ENCODE measurements at regions not wholly inside any gene's neighbourhood (a gene's known extent, or its start where the extent isn't known, plus 50 kb on each side); places are given as distances from the start of the nearest gene placed in this dataset.

DNA sequence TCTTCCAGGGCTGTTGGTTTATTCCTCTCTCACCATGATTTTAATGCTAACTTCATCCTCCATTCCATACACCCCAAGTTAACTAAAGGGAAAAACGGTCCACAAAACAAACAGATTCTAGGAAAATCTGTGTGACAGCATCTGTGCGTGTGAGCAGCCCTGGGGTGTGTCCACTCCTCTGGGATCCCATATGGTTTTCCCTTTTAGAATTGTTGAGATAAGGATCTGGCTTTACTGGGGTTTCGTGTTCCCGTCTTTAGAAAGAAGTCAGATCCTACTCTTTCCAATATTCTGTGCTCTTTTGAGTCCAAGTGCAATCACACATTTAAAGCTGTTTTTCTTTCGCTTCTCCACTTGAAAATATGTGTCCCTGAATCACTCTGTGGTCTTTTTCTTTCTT lies 257.1 kb downstream of the KLF6 start:
- TF ChIP-seq, protein P1, sequence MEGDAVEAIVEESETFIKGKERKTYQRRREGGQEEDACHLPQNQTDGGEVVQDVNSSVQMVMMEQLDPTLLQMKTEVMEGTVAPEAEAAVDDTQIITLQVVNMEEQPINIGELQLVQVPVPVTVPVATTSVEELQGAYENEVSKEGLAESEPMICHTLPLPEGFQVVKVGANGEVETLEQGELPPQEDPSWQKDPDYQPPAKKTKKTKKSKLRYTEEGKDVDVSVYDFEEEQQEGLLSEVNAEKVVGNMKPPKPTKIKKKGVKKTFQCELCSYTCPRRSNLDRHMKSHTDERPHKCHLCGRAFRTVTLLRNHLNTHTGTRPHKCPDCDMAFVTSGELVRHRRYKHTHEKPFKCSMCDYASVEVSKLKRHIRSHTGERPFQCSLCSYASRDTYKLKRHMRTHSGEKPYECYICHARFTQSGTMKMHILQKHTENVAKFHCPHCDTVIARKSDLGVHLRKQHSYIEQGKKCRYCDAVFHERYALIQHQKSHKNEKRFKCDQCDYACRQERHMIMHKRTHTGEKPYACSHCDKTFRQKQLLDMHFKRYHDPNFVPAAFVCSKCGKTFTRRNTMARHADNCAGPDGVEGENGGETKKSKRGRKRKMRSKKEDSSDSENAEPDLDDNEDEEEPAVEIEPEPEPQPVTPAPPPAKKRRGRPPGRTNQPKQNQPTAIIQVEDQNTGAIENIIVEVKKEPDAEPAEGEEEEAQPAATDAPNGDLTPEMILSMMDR (IDR thresholded peaks at IDR 0.05; ENCODE audit: unreplicated experiment) = no peak
- no peak for DNase-seq (ENCODE audit: low spot score)
- Mint-ChIP-seq H3K27me3 (ENCODE audit: unreplicated experiment) (peaks cover 2% of the 10 kb centered on the region), H3K4me1 (ENCODE audit: unreplicated experiment) (no peaks in the 10 kb centered on the region), H3K4me3 (ENCODE audit: unreplicated experiment) (no peak overlapping the region), H3K9me3 (ENCODE audit: unreplicated experiment) (no peaks in the 10 kb centered on the region), H3K36me3 (ENCODE audit: low read depth, unreplicated experiment) (no peaks in the 10 kb centered on the region), H3K27ac (ENCODE audit: unreplicated experiment) (no peak overlapping the region)

DNA sequence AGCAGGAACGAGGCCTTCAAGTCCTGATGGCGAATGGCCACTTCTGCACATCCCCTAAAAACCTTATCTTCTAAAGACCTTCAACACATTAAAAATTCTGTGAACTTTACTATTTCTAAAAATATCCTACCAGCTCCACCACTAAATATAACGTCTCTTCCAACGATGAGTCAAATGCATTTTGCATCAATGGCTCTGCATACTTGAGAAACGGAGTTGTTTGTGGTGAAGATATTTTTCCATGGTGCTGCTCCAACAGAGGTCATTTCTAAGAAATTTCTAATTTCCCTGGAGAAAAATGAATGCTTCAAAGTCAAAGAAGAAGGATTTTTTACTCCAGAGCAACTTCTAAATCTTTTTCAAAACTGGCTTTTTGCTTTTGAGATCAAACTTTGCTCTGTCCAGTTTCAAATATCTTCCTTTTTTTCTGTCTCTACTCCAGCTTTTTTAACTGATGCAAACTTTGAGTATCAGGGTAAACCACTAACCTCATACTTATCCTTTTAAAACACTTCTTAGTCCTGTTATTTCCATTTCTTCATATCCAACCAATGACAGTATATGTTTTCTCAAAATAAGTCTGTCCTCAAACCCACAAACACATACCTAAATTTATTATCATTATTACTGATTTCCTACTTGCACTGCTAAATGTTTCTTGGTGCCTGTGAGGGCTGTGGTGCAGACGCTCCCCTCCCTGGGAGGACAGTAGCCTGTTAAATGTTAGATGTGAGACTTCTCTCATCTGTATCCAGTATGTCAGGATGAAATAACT lies 258.1 kb downstream of the KLF6 start:
- no peak overlapping the region for H3K4me3 Mint-ChIP-seq (ENCODE audit: unreplicated experiment)
- no peaks in the 10 kb centered on the region for H3K36me3 Mint-ChIP-seq (ENCODE audit: low read depth, unreplicated experiment)
- H3K27me3 Mint-ChIP-seq (ENCODE audit: unreplicated experiment) = peaks cover 2% of the 10 kb centered on the region
- no peaks in the 10 kb centered on the region for H3K9me3 Mint-ChIP-seq (ENCODE audit: unreplicated experiment)
- no peak overlapping the region for H3K27ac Mint-ChIP-seq (ENCODE audit: unreplicated experiment)
- TF ChIP-seq, protein P1 (IDR thresholded peaks at IDR 0.05; ENCODE audit: unreplicated experiment) = no peak
- H3K4me1 Mint-ChIP-seq (ENCODE audit: unreplicated experiment) = no peaks in the 10 kb centered on the region
- DNase-seq (ENCODE audit: low spot score) = no peak

DNA sequence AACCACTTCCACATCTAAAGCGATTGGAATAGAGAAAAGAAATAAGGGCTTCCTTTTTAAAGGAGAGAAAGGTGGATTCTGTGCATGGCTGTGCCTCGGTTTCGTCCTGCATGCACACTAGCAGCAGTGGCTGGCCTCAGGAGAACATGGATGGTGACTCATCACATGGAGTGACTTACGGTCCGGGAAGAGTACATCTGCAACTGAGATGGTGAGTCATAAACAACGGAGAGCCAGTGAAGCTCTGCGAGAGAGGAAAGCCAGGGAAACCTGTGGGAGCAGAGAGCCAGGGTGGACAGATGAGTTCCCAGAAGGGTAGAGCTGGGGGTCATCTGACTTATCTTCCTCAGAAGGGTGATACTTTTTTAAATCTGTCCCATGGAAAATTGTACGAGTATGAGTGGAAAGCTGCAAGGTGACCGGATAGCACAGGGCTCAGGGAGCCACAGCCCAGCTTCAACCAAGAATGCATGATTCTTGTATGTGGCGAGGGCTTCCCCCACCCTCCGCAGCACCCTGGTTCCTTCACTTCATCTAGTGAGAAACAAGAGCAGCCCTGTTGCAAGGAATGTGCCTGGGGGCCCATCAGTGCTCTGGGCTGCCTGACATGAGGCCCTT lies 259.1 kb downstream of the KLF6 start:
- Mint-ChIP-seq H3K9me3 (ENCODE audit: unreplicated experiment) (no peaks in the 10 kb centered on the region), H3K36me3 (ENCODE audit: low read depth, unreplicated experiment) (no peaks in the 10 kb centered on the region)

DNA sequence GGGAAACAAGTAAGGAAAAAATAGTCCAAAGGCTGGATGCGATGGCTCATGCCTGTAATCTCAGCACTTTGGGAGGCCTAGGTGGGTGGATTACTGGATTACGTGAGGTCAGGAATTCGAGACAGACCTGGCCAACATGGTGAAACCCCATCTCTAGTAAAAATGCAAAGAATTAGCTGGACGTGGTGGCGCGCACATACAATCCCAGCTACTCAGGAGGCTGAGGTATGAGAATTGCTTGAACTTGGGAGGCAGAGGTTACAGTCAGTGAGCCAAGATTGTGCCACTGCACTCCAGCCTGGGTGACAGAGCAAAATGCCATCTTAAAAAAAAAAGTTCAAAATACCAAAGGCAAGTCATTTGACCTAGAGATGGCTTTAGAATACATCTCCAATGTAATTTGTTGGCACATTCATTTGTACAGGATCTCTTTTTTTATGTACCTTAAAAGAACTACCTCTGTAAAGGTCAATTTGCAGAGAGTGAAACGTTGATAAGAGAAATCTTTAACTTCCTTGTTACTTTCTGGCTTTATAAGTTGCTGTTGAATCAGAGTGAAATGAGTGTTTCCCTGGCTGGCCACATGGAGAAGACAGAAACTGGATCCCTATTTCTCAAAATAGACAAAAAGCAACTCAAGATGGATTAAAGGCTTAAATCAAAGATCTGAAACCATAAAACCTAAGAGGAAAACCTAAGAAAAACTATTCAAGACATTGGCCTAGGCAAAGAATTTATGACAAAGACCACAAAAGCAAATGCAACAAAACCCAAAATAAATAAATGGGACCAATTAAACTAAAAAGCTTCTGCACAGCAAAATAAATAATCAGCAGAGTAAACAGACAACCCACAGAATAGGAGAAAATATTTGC lies 260.7 kb downstream of the KLF6 start:
- DNase-seq (ENCODE audit: low spot score) = no peak
- Mint-ChIP-seq H3K4me3 (ENCODE audit: unreplicated experiment) (no peak overlapping the region), H3K4me1 (ENCODE audit: unreplicated experiment) (no peaks in the 10 kb centered on the region), H3K27me3 (ENCODE audit: unreplicated experiment) (peaks cover 2% of the 10 kb centered on the region), H3K27ac (ENCODE audit: unreplicated experiment) (no peak overlapping the region), H3K9me3 (ENCODE audit: unreplicated experiment) (no peaks in the 10 kb centered on the region), H3K36me3 (ENCODE audit: low read depth, unreplicated experiment) (no peaks in the 10 kb centered on the region)
- TF ChIP-seq, protein P1 (IDR thresholded peaks at IDR 0.05; ENCODE audit: unreplicated experiment) = no peak

More for the DNA sequence above, 259.1 kb downstream of the KLF6 start:
- TF ChIP-seq, protein P1 (IDR thresholded peaks at IDR 0.05; ENCODE audit: unreplicated experiment) = no peak
- no peak overlapping the region for H3K4me3 Mint-ChIP-seq (ENCODE audit: unreplicated experiment)
- no peaks in the 10 kb centered on the region for H3K4me1 Mint-ChIP-seq (ENCODE audit: unreplicated experiment)
- no peak overlapping the region for H3K27ac Mint-ChIP-seq (ENCODE audit: unreplicated experiment)
- H3K27me3 Mint-ChIP-seq (ENCODE audit: unreplicated experiment) = peaks cover 2% of the 10 kb centered on the region
- no peak for DNase-seq (ENCODE audit: low spot score)

Data from endothelial cell (in vitro differentiated cells).